H9 (cell line): ENCODE measurements at regions not wholly inside any gene's neighbourhood (a gene's known extent, or its start where the extent isn't known, plus 50 kb on each side); places are given as distances from the start of the nearest gene placed in this dataset.

ENCODE experiments used
- DNase-seq: peaks from one replicate; pipeline ENCODE4 v3.0.0-alpha.2; 2017
- H2AFZ ChIP-seq: one replicate; pipeline ENCODE4 v1.6.1; 2013; ENCODE audit warnings: mild to moderate bottlenecking, low read length, control low read depth, moderate library complexity
- H2AK5ac ChIP-seq: 2 replicates; pipeline ENCODE4 v1.6.1; 2013; ENCODE audit warnings: low read length, control low read depth, mixed read lengths; ENCODE audit not compliant: insufficient read length
- H2BK120ac ChIP-seq: one replicate; pipeline ENCODE4 v1.6.1; 2013; ENCODE audit warnings: low read depth, mild to moderate bottlenecking, low read length, control low read depth, inconsistent platforms; ENCODE audit not compliant: poor library complexity, severe bottlenecking
- H2BK12ac ChIP-seq: 2 replicates; pipeline ENCODE4 v1.6.1; 2013; ENCODE audit warnings: low read length, control low read depth, mixed read lengths, low read depth; ENCODE audit not compliant: insufficient read length
- H2BK15ac ChIP-seq: 2 replicates; pipeline ENCODE4 v1.6.1; 2013; ENCODE audit warnings: low read depth, low read length, control low read depth
- H2BK20ac ChIP-seq: one replicate; pipeline ENCODE4 v1.6.1; 2013; ENCODE audit warnings: low read depth, mild to moderate bottlenecking, low read length, control low read depth, inconsistent platforms; ENCODE audit not compliant: poor library complexity, severe bottlenecking
- H2BK5ac ChIP-seq: 2 replicates; pipeline ENCODE4 v1.6.1; 2013; ENCODE audit warnings: low read length, control low read depth, mixed read lengths; ENCODE audit not compliant: insufficient read length
- H3K14ac ChIP-seq: 2 replicates; pipeline ENCODE4 v1.6.1; 2013; ENCODE audit warnings: low read length, control low read depth; ENCODE audit not compliant: insufficient read depth
- H3K18ac ChIP-seq: 2 replicates; pipeline ENCODE4 v1.6.1; 2013; ENCODE audit warnings: low read depth, mild to moderate bottlenecking, mixed read lengths, low read length, control low read depth; ENCODE audit not compliant: insufficient read length
- H3K23ac ChIP-seq: 2 replicates; pipeline ENCODE4 v1.6.1; 2013; ENCODE audit warnings: low read length, control low read depth, mixed read lengths, low read depth; ENCODE audit not compliant: insufficient read length
- H3K23me2 ChIP-seq: 2 replicates; pipeline ENCODE4 v1.6.1; 2013; ENCODE audit warnings: low read depth, mild to moderate bottlenecking, mixed read lengths, low read length, control low read depth; ENCODE audit not compliant: insufficient read length, poor library complexity, severe bottlenecking
- H3K27ac ChIP-seq: 2 replicates; pipeline ENCODE4 v1.5.1; 2013; ENCODE audit warnings: low read length, control low read depth, mixed read lengths, low read depth; ENCODE audit not compliant: insufficient read length
- H3K27me3 ChIP-seq: 2 replicates; pipeline ENCODE4 v1.6.1; 2013; ENCODE audit warnings: low read length, control low read depth, inconsistent platforms; ENCODE audit not compliant: insufficient read depth
- H3K4ac ChIP-seq: 2 replicates; pipeline ENCODE4 v1.6.1; 2013; ENCODE audit warnings: low read depth, mild to moderate bottlenecking, control low read depth, inconsistent platforms, low read length, moderate library complexity
- H3K4me1 ChIP-seq: 2 replicates; pipeline ENCODE4 v1.6.1; 2013; ENCODE audit warnings: low read length, control low read depth, inconsistent platforms; ENCODE audit not compliant: insufficient read depth
- H3K4me2 ChIP-seq: 2 replicates; pipeline ENCODE4 v1.6.1; 2013; ENCODE audit warnings: low read length, control low read depth, mixed read lengths; ENCODE audit not compliant: insufficient read length, insufficient read depth
- H3K56ac ChIP-seq: 2 replicates; pipeline ENCODE4 v1.6.1; 2013; ENCODE audit warnings: low read depth, mild to moderate bottlenecking, mixed read lengths, low read length, control low read depth; ENCODE audit not compliant: insufficient read length
- H3K79me1 ChIP-seq: 2 replicates; pipeline ENCODE4 v1.6.1; 2013; ENCODE audit warnings: low read depth, mild to moderate bottlenecking, moderate library complexity, low read length, control low read depth, inconsistent platforms; ENCODE audit not compliant: insufficient read depth, poor library complexity, severe bottlenecking
- H3K79me2 ChIP-seq: 2 replicates; pipeline ENCODE4 v1.6.1; 2013; ENCODE audit warnings: low read length, control low read depth, inconsistent platforms; ENCODE audit not compliant: insufficient read depth
- H3K9ac ChIP-seq: 2 replicates; pipeline ENCODE4 v1.6.1; 2013; ENCODE audit warnings: low read length, control low read depth, mixed read lengths; ENCODE audit not compliant: insufficient read length; ENCODE audit errors: extremely low read depth
- H3K9me3 ChIP-seq: one replicate; pipeline ENCODE4 v1.6.1; 2013; ENCODE audit warnings: low read depth, low read length, inconsistent platforms; ENCODE audit not compliant: control insufficient read depth
- H3T11ph ChIP-seq: one replicate; pipeline ENCODE4 v1.6.1; 2013; ENCODE audit warnings: mild to moderate bottlenecking, low read length, control low read depth, inconsistent platforms
- H4K20me1 ChIP-seq: one replicate; pipeline ENCODE4 v1.6.1; 2013; ENCODE audit not compliant: control insufficient read depth, insufficient read length, insufficient read depth
- H4K5ac ChIP-seq: 2 replicates; pipeline ENCODE4 v1.6.1; 2013; ENCODE audit warnings: low read depth, mild to moderate bottlenecking, mixed read lengths, low read length, control low read depth; ENCODE audit not compliant: insufficient read length
- H4K8ac ChIP-seq: replicated peaks from 2 replicates; pipeline ENCODE4 v1.6.1; 2013; ENCODE audit warnings: low read length, control low read depth, mixed read lengths, low read depth; ENCODE audit not compliant: insufficient read length
- H4K91ac ChIP-seq: 2 replicates; pipeline ENCODE4 v1.6.1; 2013; ENCODE audit warnings: low read depth, mild to moderate bottlenecking, moderate library complexity, mixed read lengths, low read length, control low read depth; ENCODE audit not compliant: insufficient read length
- H3K27ac Mint-ChIP-seq, 3 experiments: 2 replicates in 2 of 3; 3 replicates in 1 of 3; pipeline ENCODE4 v1.8.0; 2020 to 2021; ENCODE audit warnings: mixed read lengths in 3 of 3, mild to moderate bottlenecking in 1 of 3, moderate library complexity in 1 of 3
- H3K27me3 Mint-ChIP-seq: 2 replicates; pipeline ENCODE4 v1.8.0; 2021; ENCODE audit warnings: low read depth, mild to moderate bottlenecking, moderate library complexity, mixed read lengths
- H3K36me3 Mint-ChIP-seq, 3 experiments: 2 replicates in 2 of 3; 3 replicates in 1 of 3; pipeline ENCODE4 v1.8.0; 2020 to 2021; ENCODE audit warnings: low read depth in 3 of 3, mixed read lengths in 3 of 3; ENCODE audit not compliant: insufficient read depth in 1 of 3
- H3K4me1 Mint-ChIP-seq, 2 experiments: 2 replicates each; pipeline ENCODE4 v1.8.0; 2020; ENCODE audit warnings: mixed read lengths in 2 of 2
- H3K4me3 Mint-ChIP-seq, 2 experiments: 2 replicates in 1 of 2; 3 replicates in 1 of 2; pipeline ENCODE4 v1.8.0; 2020 to 2021; ENCODE audit warnings: mild to moderate bottlenecking in 2 of 2, mixed read lengths in 2 of 2, moderate library complexity in 1 of 2
- H3K9me3 Mint-ChIP-seq, 2 experiments: 2 replicates in 1 of 2; 3 replicates in 1 of 2; pipeline ENCODE4 v1.8.0; 2020; ENCODE audit warnings: mild to moderate bottlenecking in 2 of 2, mixed read lengths in 2 of 2, moderate library complexity in 1 of 2
- TF ChIP-seq, protein P1 (sequence below): fragments of 200-600 bp; sonication (generic); conservative IDR thresholded peaks from 3 replicates; pipeline ENCODE4 v1.8.0; 2021; ENCODE audit warnings: antibody characterized with exemption, mild to moderate bottlenecking

DNA sequence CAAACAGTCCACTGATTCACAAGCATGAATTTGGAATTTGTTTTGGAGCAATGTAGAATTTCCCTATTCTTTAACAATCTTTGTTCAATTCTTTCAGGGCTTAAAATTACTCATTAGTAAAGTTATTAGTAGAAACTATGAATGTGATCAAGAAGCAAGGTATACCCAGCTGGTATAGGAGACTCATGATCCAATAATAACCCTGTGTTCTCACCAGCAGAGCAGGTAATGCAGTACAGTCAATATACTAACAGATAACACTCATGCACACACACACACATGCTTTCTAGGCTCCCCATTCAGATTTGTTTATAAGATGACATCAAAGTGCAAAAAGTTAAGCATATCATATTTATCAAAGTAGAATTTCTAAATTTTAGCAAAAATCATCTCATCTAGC, 445.2 kb downstream of the ELAVL2 start:
- Histone ChIP-seq H3K4ac (no peak overlapping the region), H2BK20ac (no peak overlapping the region), H2BK15ac (no peak overlapping the region), H4K8ac (no peak overlapping the region), H3K18ac (no peak overlapping the region), H2BK120ac (no peak overlapping the region), H3K14ac (no peak overlapping the region), H3K9me3 (no peaks in the 10 kb centered on the region), H4K91ac (no peak overlapping the region), H3K23ac (no peak overlapping the region), H2AK5ac (no peak overlapping the region), H2BK5ac (no peak overlapping the region), H4K20me1 (no peaks in the 10 kb centered on the region), H3K9ac (no peak overlapping the region), H3K79me2 (no peaks in the 10 kb centered on the region), H2BK12ac (no peak overlapping the region), H3K27ac (no peak overlapping the region), H3K56ac (no peak overlapping the region), H2AFZ (no peak overlapping the region), H3K27me3 (no peaks in the 10 kb centered on the region), H3K4me1 (peaks cover 2% of the 10 kb centered on the region; the same call in 1 of the 2 replicates), H4K5ac (no peak overlapping the region), H3K23me2 (no peaks in the 10 kb centered on the region), H3T11ph (no peak overlapping the region), H3K79me1 (no peaks in the 10 kb centered on the region), H3K4me2 (no peak overlapping the region)
- DNase-seq: no peak
- TF ChIP-seq, protein P1, sequence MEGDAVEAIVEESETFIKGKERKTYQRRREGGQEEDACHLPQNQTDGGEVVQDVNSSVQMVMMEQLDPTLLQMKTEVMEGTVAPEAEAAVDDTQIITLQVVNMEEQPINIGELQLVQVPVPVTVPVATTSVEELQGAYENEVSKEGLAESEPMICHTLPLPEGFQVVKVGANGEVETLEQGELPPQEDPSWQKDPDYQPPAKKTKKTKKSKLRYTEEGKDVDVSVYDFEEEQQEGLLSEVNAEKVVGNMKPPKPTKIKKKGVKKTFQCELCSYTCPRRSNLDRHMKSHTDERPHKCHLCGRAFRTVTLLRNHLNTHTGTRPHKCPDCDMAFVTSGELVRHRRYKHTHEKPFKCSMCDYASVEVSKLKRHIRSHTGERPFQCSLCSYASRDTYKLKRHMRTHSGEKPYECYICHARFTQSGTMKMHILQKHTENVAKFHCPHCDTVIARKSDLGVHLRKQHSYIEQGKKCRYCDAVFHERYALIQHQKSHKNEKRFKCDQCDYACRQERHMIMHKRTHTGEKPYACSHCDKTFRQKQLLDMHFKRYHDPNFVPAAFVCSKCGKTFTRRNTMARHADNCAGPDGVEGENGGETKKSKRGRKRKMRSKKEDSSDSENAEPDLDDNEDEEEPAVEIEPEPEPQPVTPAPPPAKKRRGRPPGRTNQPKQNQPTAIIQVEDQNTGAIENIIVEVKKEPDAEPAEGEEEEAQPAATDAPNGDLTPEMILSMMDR: no peak
- Mint-ChIP-seq H3K4me3 (no peak overlapping the region), H3K9me3 (peaks cover 4 to 8% of the 10 kb centered on the region in 2 experiments; a peak in 3 of 5 replicates), H3K36me3 (peaks cover 0 to 15% (median 3%) of the 10 kb centered on the region in 3 experiments; a peak in 5 of 7 replicates), H3K4me1 (peaks cover 11 to 13% of the 10 kb centered on the region in 2 experiments), H3K27me3 (no peaks in the 10 kb centered on the region), H3K27ac (no peak overlapping the region)
